ENCODE measurements at regions not wholly inside any gene's neighbourhood (a gene's known extent, or its start where the extent isn't known, plus 50 kb on each side); places are given as distances from the start of the nearest gene placed in this dataset.

GRCh38 chr12:105947906-105948305, 190.8 kb downstream of the NUAK1 start:
- POLR2A ChIA-PET: no interaction called here
- CTCF ChIA-PET: no interaction called here
- no TSS peak for BruUV-seq (replicated peaks)
- Histone ChIP-seq H3K9me3 (ENCODE audit: control insufficient read depth in 1 of 2, insufficient read depth in 1 of 2, low read depth in 1 of 2, low read length in 2 of 2) (0 out of 4 replicates have a peak, but pooled peaks cover 0 to 4% of the 10 kb centered on the region in 2 experiments), H3K9ac (ENCODE audit: low read length) (no peak overlapping the region), H3K27ac (ENCODE audit: low read depth, low read length) (no peak overlapping the region), H4K20me1 (ENCODE audit: insufficient read depth) (no peaks in the 10 kb centered on the region), H2AFZ (ENCODE audit: low read depth, low read length, poor library complexity, severe bottlenecking) (no peak overlapping the region), H3K36me3 (ENCODE audit: control insufficient read depth in 1 of 2, insufficient read depth in 2 of 2, low read length in 2 of 2) (no peaks in the 10 kb centered on the region), H3K4me2 (ENCODE audit: low read length) (no peak overlapping the region), H3K27me3 (ENCODE audit: insufficient read depth, low read length) (no peaks in the 10 kb centered on the region), H3K79me2 (ENCODE audit: insufficient read depth, low read length) (no peaks in the 10 kb centered on the region), H3K9me2 (ENCODE audit: insufficient read depth) (no peaks in the 10 kb centered on the region), H3K4me1 (ENCODE audit: control insufficient read depth in 1 of 2, insufficient read depth in 2 of 2, low read length in 2 of 2) (no peaks in the 10 kb centered on the region), H3K4me3 (replicated peaks in 1 of 2; ENCODE audit: low read depth in 1 of 2, low read length in 2 of 2) (no peak overlapping the region)
- ATAC-seq (no peak), DNase-seq (ENCODE audit: low read depth, low spot score) (no peak)
- intact Hi-C loops (cut with micrococcal nuclease): no loop called here
- TF ChIP-seq CTCF (IDR thresholded peaks at IDR 0.05 in 2 of 3, conservative IDR thresholded peaks at IDR 0.05 in 1 of 3; ENCODE audit: borderline replicate concordance in 1 of 3, insufficient read depth in 1 of 3, low read depth in 2 of 3, low read length in 2 of 3) (no peak), ZNF274 (IDR thresholded peaks at IDR 0.05; ENCODE audit: low read depth, low read length) (no peak), EZH2phosphoT487 (IDR thresholded peaks at IDR 0.05; ENCODE audit: borderline replicate concordance) (no peak), TCF7L2 (IDR thresholded peaks at IDR 0.05; ENCODE audit: borderline replicate concordance, extremely low read depth, insufficient read depth, insufficient read length) (no peak)
- RAD21 ChIA-PET (ENCODE audit: low non-redundant PET in 1 of 2, low total read pairs in 2 of 2, uncharacterized antibody in 2 of 2, unreplicated experiment in 2 of 2): no interaction called here

GRCh38 chr12:105948331-105948730, 190.4 kb downstream of the NUAK1 start:
- Histone ChIP-seq H3K4me2 (ENCODE audit: low read length) (no peak overlapping the region), H3K9me2 (ENCODE audit: insufficient read depth) (no peaks in the 10 kb centered on the region), H3K27me3 (ENCODE audit: insufficient read depth, low read length) (no peaks in the 10 kb centered on the region), H3K4me3 (replicated peaks in 1 of 2; ENCODE audit: low read depth in 1 of 2, low read length in 2 of 2) (no peak overlapping the region), H3K36me3 (ENCODE audit: control insufficient read depth in 1 of 2, insufficient read depth in 2 of 2, low read length in 2 of 2) (no peaks in the 10 kb centered on the region), H2AFZ (ENCODE audit: low read depth, low read length, poor library complexity, severe bottlenecking) (no peak overlapping the region), H3K4me1 (ENCODE audit: control insufficient read depth in 1 of 2, insufficient read depth in 2 of 2, low read length in 2 of 2) (no peaks in the 10 kb centered on the region), H3K9ac (ENCODE audit: low read length) (no peak overlapping the region), H4K20me1 (ENCODE audit: insufficient read depth) (no peaks in the 10 kb centered on the region), H3K79me2 (ENCODE audit: insufficient read depth, low read length) (no peaks in the 10 kb centered on the region), H3K9me3 (ENCODE audit: control insufficient read depth in 1 of 2, insufficient read depth in 1 of 2, low read depth in 1 of 2, low read length in 2 of 2) (0 out of 4 replicates have a peak, but pooled peaks cover 0 to 4% of the 10 kb centered on the region in 2 experiments), H3K27ac (ENCODE audit: low read depth, low read length) (no peak overlapping the region)
- ATAC-seq (no peak), DNase-seq (ENCODE audit: low read depth, low spot score) (no peak)
- POLR2A ChIA-PET: no interaction called here
- BruUV-seq (replicated peaks): no TSS peak
- intact Hi-C loops (cut with micrococcal nuclease): no loop called here
- RAD21 ChIA-PET (ENCODE audit: low non-redundant PET in 1 of 2, low total read pairs in 2 of 2, uncharacterized antibody in 2 of 2, unreplicated experiment in 2 of 2): no interaction called here
- CTCF ChIA-PET: no interaction called here
- no peak for TF ChIP-seq ATF3 (IDR thresholded peaks at IDR 0.05)
- TF ChIP-seq CBX3 (IDR thresholded peaks at IDR 0.05; ENCODE audit: low read depth): no peak
- TF ChIP-seq RAD21 (IDR thresholded peaks at IDR 0.05; ENCODE audit: low read depth): no peak
- no peak for TF ChIP-seq REST (IDR thresholded peaks at IDR 0.05; ENCODE audit: low read depth)
- no peak for TF ChIP-seq ZNF274 (IDR thresholded peaks at IDR 0.05; ENCODE audit: low read depth, low read length)
- TF ChIP-seq EGR1 (IDR thresholded peaks at IDR 0.05; ENCODE audit: low read depth): no peak
- no peak for TF ChIP-seq EZH2phosphoT487 (IDR thresholded peaks at IDR 0.05; ENCODE audit: borderline replicate concordance)
- no peak for TF ChIP-seq ELF1 (IDR thresholded peaks at IDR 0.05; ENCODE audit: borderline replicate concordance, low read depth)
- TF ChIP-seq FOSL1 (IDR thresholded peaks at IDR 0.05; ENCODE audit: low read depth): no peak
- TF ChIP-seq SIN3A (IDR thresholded peaks at IDR 0.05; ENCODE audit: low read depth): no peak
